ENCODE measurements at regions not wholly inside any gene's neighbourhood (a gene's known extent, or its start where the extent isn't known, plus 50 kb on each side); places are given as distances from the start of the nearest gene placed in this dataset.

- TF ChIP-seq POLR2A (IDR thresholded peaks at IDR 0.05; ENCODE audit: low read length) (no peak), GATA1 (IDR thresholded peaks at IDR 0.05; ENCODE audit: low read depth, low read length) (no peak)
These were observed 930.1 kb downstream of the ADGRL3 start for GRCh38 chr4:62130230-62130629.

Data from erythroblast (primary cell).